ENCODE measurements at regions not wholly inside any gene's neighbourhood (a gene's known extent, or its start where the extent isn't known, plus 50 kb on each side); places are given as distances from the start of the nearest gene placed in this dataset.

DNA sequence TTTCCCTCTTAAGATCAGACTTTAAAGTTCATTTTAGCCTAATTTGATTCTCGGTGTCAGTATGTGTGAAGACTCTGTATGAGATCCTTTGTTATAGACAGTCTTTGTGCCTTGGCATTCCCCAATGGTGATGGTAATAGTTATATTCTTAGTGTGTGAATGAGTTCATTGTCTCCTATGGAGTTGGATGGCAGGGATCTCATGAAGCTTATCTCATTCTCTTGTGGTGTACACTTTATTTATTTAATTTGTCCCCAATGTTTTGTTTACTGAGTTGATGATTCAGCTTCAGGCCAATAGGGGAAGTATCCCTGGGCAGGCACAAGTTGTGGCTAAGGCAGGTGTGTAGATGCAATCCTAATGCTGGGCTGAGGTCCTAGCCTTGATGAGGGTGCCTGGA is 222.0 kb upstream of the DPPA4 start:
- H4K20me1 ChIP-seq (replicated peaks; ENCODE audit: control insufficient read depth, insufficient read depth, low read length) = no peaks in the 10 kb centered on the region
- ATAC-seq (no peak), FAIRE-seq (no peak), DNase-seq (ENCODE audit: extremely low read depth in 1 of 4, low spot score in 3 of 4) (no peak)
- H3K4me3 ChIP-seq = no peak overlapping the region
- TF ChIP-seq E2F3 (CRISPR knock-in tag; IDR thresholded peaks at IDR 0.05) = no peak
- no peak for TF ChIP-seq C11orf30 (IDR thresholded peaks at IDR 0.05; ENCODE audit: low read depth)
- TF ChIP-seq KLF10 (CRISPR knock-in tag; IDR thresholded peaks at IDR 0.05) = no peak
- TF ChIP-seq, protein P1, sequence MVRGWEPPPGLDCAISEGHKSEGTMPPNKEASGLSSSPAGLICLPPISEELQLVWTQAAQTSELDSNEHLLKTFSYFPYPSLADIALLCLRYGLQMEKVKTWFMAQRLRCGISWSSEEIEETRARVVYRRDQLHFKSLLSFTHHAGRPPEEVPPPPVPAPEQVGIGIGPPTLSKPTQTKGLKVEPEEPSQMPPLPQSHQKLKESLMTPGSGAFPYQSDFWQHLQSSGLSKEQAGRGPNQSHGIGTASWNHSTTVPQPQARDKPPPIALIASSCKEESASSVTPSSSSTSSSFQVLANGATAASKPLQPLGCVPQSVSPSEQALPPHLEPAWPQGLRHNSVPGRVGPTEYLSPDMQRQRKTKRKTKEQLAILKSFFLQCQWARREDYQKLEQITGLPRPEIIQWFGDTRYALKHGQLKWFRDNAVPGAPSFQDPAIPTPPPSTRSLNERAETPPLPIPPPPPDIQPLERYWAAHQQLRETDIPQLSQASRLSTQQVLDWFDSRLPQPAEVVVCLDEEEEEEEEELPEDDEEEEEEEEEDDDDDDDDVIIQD (CRISPR knock-in tag; IDR thresholded peaks at IDR 0.05) = no peak
- TF ChIP-seq, protein P2, sequence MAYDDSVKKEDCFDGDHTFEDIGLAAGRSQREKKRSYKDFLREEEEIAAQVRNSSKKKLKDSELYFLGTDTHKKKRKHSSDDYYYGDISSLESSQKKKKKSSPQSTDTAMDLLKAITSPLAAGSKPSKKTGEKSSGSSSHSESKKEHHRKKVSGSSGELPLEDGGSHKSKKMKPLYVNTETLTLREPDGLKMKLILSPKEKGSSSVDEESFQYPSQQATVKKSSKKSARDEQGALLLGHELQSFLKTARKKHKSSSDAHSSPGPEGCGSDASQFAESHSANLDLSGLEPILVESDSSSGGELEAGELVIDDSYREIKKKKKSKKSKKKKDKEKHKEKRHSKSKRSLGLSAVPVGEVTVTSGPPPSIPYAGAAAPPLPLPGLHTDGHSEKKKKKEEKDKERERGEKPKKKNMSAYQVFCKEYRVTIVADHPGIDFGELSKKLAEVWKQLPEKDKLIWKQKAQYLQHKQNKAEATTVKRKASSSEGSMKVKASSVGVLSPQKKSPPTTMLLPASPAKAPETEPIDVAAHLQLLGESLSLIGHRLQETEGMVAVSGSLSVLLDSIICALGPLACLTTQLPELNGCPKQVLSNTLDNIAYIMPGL (CRISPR knock-in tag; IDR thresholded peaks at IDR 0.05) = no peak
- no peak for TF ChIP-seq NCOA6 (IDR thresholded peaks at IDR 0.05)
- no peak for TF ChIP-seq EP400 (IDR thresholded peaks at IDR 0.05)
- TF ChIP-seq, protein P3, sequence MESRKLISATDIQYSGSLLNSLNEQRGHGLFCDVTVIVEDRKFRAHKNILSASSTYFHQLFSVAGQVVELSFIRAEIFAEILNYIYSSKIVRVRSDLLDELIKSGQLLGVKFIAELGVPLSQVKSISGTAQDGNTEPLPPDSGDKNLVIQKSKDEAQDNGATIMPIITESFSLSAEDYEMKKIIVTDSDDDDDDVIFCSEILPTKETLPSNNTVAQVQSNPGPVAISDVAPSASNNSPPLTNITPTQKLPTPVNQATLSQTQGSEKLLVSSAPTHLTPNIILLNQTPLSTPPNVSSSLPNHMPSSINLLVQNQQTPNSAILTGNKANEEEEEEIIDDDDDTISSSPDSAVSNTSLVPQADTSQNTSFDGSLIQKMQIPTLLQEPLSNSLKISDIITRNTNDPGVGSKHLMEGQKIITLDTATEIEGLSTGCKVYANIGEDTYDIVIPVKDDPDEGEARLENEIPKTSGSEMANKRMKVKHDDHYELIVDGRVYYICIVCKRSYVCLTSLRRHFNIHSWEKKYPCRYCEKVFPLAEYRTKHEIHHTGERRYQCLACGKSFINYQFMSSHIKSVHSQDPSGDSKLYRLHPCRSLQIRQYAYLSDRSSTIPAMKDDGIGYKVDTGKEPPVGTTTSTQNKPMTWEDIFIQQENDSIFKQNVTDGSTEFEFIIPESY (CRISPR knock-in tag; IDR thresholded peaks at IDR 0.05) = no peak
- TF ChIP-seq BRD4 (IDR thresholded peaks at IDR 0.05) = no peak
- TF ChIP-seq ZNF436 (CRISPR knock-in tag; IDR thresholded peaks at IDR 0.05) = no peak
- no peak for TF ChIP-seq PTBP1 (IDR thresholded peaks at IDR 0.05; ENCODE audit: low read depth, low read length)
- TF ChIP-seq, protein P4, sequence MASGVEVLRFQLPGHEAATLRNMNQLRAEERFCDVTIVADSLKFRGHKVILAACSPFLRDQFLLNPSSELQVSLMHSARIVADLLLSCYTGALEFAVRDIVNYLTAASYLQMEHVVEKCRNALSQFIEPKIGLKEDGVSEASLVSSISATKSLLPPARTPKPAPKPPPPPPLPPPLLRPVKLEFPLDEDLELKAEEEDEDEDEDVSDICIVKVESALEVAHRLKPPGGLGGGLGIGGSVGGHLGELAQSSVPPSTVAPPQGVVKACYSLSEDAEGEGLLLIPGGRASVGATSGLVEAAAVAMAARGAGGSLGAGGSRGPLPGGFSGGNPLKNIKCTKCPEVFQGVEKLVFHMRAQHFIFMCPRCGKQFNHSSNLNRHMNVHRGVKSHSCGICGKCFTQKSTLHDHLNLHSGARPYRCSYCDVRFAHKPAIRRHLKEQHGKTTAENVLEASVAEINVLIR (CRISPR knock-in tag; IDR thresholded peaks at IDR 0.05) = no peak
- no peak for TF ChIP-seq CBX1 (IDR thresholded peaks at IDR 0.05; ENCODE audit: low read depth)
- TF ChIP-seq POLR2AphosphoS2 (IDR thresholded peaks at IDR 0.05; ENCODE audit: low read length) = no peak
- TF ChIP-seq MTA1 (IDR thresholded peaks at IDR 0.05; ENCODE audit: borderline replicate concordance) = no peak
- no peak for TF ChIP-seq SETDB1 (IDR thresholded peaks at IDR 0.05; ENCODE audit: low read length)
- no peak for TF ChIP-seq POLR2AphosphoS5 (IDR thresholded peaks at IDR 0.05; ENCODE audit: control insufficient read depth, insufficient read depth, low read depth, low read length)
- TF ChIP-seq, protein P5, sequence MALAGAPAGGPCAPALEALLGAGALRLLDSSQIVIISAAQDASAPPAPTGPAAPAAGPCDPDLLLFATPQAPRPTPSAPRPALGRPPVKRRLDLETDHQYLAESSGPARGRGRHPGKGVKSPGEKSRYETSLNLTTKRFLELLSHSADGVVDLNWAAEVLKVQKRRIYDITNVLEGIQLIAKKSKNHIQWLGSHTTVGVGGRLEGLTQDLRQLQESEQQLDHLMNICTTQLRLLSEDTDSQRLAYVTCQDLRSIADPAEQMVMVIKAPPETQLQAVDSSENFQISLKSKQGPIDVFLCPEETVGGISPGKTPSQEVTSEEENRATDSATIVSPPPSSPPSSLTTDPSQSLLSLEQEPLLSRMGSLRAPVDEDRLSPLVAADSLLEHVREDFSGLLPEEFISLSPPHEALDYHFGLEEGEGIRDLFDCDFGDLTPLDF (CRISPR knock-in tag; IDR thresholded peaks at IDR 0.05) = no peak
- TF ChIP-seq DACH1 (IDR thresholded peaks at IDR 0.05; ENCODE audit: partially characterized antibody) = no peak
- no peaks in the 10 kb centered on the region for H3K27me3 ChIP-seq (ENCODE audit: control insufficient read depth in 2 of 2, insufficient read depth in 2 of 2, low read length in 2 of 2)
- H3K79me2 ChIP-seq (ENCODE audit: control insufficient read depth, insufficient read depth, low read length) = no peaks in the 10 kb centered on the region
- no peaks in the 10 kb centered on the region for H3K4me1 ChIP-seq (replicated peaks in 1 of 2; ENCODE audit: control insufficient read depth in 2 of 2, insufficient read depth in 2 of 2, low read length in 2 of 2)
- H3K27ac ChIP-seq (ENCODE audit: extremely low read depth, low read depth, low read length) = no peak overlapping the region
- H3K9me1 ChIP-seq (ENCODE audit: control insufficient read depth, insufficient read depth, low read length) = no peaks in the 10 kb centered on the region
- no peak overlapping the region for H3K4me2 ChIP-seq (ENCODE audit: insufficient read depth, low read length)
- WGBS (ENCODE audit: insufficient coverage, low coverage, missing lambda C conversion rate) = no CpG with 5 or more reads among the region's 1 CpG
- POLR2A ChIA-PET = no interaction called here
- in situ Hi-C loops (cut with MboI) (no loop called here), intact Hi-C loops (cut with micrococcal nuclease) (no loop called here)
- H3K9me3 ChIP-seq (replicated peaks; ENCODE audit: control insufficient read depth, insufficient read depth, low read depth, low read length) = no peaks in the 10 kb centered on the region
- no peak overlapping the region for H3K9ac ChIP-seq (ENCODE audit: insufficient read depth in 1 of 2, low read depth in 2 of 2, low read length in 2 of 2)
- no TSS peak for BruUV-seq (replicated peaks)
- no peak overlapping the region for H2AFZ ChIP-seq (ENCODE audit: low read depth, low read length)
- H3K36me3 ChIP-seq (ENCODE audit: control insufficient read depth, insufficient read depth, low read length) = no peaks in the 10 kb centered on the region
- CTCF ChIA-PET (ENCODE audit: low intra/inter-chr PET ratio) = no interaction called here

All from K562 (cell line).